Common myeloid progenitor, CD34-positive (primary cell): ENCODE measurements at regions not wholly inside any gene's neighbourhood (a gene's known extent, or its start where the extent isn't known, plus 50 kb on each side); places are given as distances from the start of the nearest gene placed in this dataset.

Experiments
- CTCF ChIA-PET: fragments of 350-600 bp; sonication (Branson Sonifier 250); formaldehyde crosslinking; loops from one replicate; lab custom pipeline; 2021; ENCODE audit warnings: antibody characterized with exemption; lab: Charles Lee
- POLR2A ChIA-PET: fragments of 350-600 bp; sonication (Branson Sonifier 250); formaldehyde crosslinking; loops from one replicate; lab custom pipeline; 2021; ENCODE audit warnings: antibody characterized with exemption; lab: Charles Lee
- DNase-seq, 3 donors: peaks; one replicate each; pipeline versions ENCODE4 v3.0.0 to v3.0.0-alpha.2; 2013
- H3K27ac ChIP-seq, 2 experiments: 1 replicate in 1 of 2; 2 replicates in 1 of 2; pipeline ENCODE4 v1.7.0; 2013; ENCODE audit warnings: inconsistent platforms in 2 of 2, low read length in 2 of 2, mild to moderate bottlenecking in 2 of 2, low read depth in 1 of 2, moderate library complexity in 1 of 2; ENCODE audit not compliant: severe bottlenecking in 2 of 2, insufficient read depth in 1 of 2, poor library complexity in 1 of 2
- H3K27me3 ChIP-seq, 5 experiments: replicated peaks in 2 of 5; 1 replicate in 3 of 5; 2 replicates in 2 of 5; pipeline versions ENCODE4 v1.6.1 to v1.7.0; 2013; ENCODE audit warnings: low read length in 4 of 5, mild to moderate bottlenecking in 2 of 5, moderate library complexity in 2 of 5, inconsistent platforms in 1 of 5; ENCODE audit not compliant: insufficient read depth in 5 of 5, control insufficient read depth in 4 of 5
- H3K36me3 ChIP-seq, 4 experiments: 1 replicate in 2 of 4; 2 replicates in 2 of 4; pipeline versions ENCODE4 v1.6.1 to v1.7.0; 2013; ENCODE audit warnings: low read length in 3 of 4, control low read depth in 1 of 4, mild to moderate bottlenecking in 1 of 4; ENCODE audit not compliant: control insufficient read depth in 4 of 4, insufficient read depth in 4 of 4
- H3K4me1 ChIP-seq, 4 experiments: 1 replicate in 3 of 4; 2 replicates in 1 of 4; pipeline versions ENCODE4 v1.6.1 to v1.7.1; 2013; ENCODE audit warnings: low read length in 3 of 4, mild to moderate bottlenecking in 3 of 4, control low read depth in 1 of 4, inconsistent platforms in 1 of 4, moderate library complexity in 1 of 4; ENCODE audit not compliant: control insufficient read depth in 4 of 4, insufficient read depth in 4 of 4; ENCODE audit errors: control extremely low read depth in 1 of 4
- H3K4me3 ChIP-seq, 7 experiments: 1 replicate in 4 of 7; 2 replicates in 3 of 7; pipeline versions ENCODE4 v1.5.1 to v1.7.0; 2013; ENCODE audit warnings: mild to moderate bottlenecking in 7 of 7, low read length in 6 of 7, moderate library complexity in 6 of 7, inconsistent platforms in 2 of 7, low read depth in 2 of 7, control low read depth in 1 of 7; ENCODE audit not compliant: insufficient read depth in 4 of 7, control insufficient read depth in 1 of 7; ENCODE audit errors: extremely low read depth in 1 of 7
- H3K9me3 ChIP-seq, 5 experiments: 1 replicate in 4 of 5; 2 replicates in 1 of 5; pipeline versions ENCODE4 v1.6.1 to v1.7.1; 2013; ENCODE audit warnings: low read length in 4 of 5, mild to moderate bottlenecking in 2 of 5, inconsistent platforms in 1 of 5, low read depth in 1 of 5, moderate library complexity in 1 of 5; ENCODE audit not compliant: control insufficient read depth in 4 of 5, insufficient read depth in 2 of 5; ENCODE audit errors: control extremely low read depth in 1 of 5
- whole genome bisulfite sequencing: methylation state at CpG from one replicate; pipeline ENCODE4 v1.1.5; 2013; ENCODE audit not compliant: insufficient coverage; 5-methylcytosine and 5-hydroxymethylcytosine counted together

GRCh38 chr4:62292911-62293310 is 1092.8 kb downstream of the ADGRL3 start:
- H3K9me3 ChIP-seq: peaks cover 0 to 2% (median 0%) of the 10 kb centered on the region in 5 experiments

GRCh38 chr4:62288808-62289541 is 1088.8 kb downstream of the ADGRL3 start:
- DNase-seq: no peak
- H3K27ac ChIP-seq: no peak overlapping the region
- H3K27me3 ChIP-seq: no peaks in the 10 kb centered on the region
- H3K36me3 ChIP-seq: no peaks in the 10 kb centered on the region
- H3K9me3 ChIP-seq: peaks cover 0 to 2% (median 0%) of the 10 kb centered on the region in 5 experiments
- H3K4me3 ChIP-seq: no peak overlapping the region
- ChIA-PET POLR2A (no interaction called here), CTCF (no interaction called here)
- no peaks in the 10 kb centered on the region for H3K4me1 ChIP-seq
- WGBS: 80% methylated on average over 1 of the region's 3 CpGs

More at GRCh38 chr4:62292911-62293310, 1092.8 kb downstream of the ADGRL3 start:
- CTCF ChIA-PET: no interaction called here
- Histone ChIP-seq H3K27me3 (no peaks in the 10 kb centered on the region), H3K4me3 (no peak overlapping the region), H3K27ac (no peak overlapping the region), H3K4me1 (no peaks in the 10 kb centered on the region), H3K36me3 (no peaks in the 10 kb centered on the region)
- no peak for DNase-seq
- POLR2A ChIA-PET: no interaction called here
- 98% methylated on average over 13 of the region's 14 CpGs for WGBS

- H3K4me3 ChIP-seq: no peak overlapping the region
- no peak overlapping the region for H3K27ac ChIP-seq
- no peak for DNase-seq
- ChIA-PET POLR2A (no interaction called here), CTCF (no interaction called here)
- H3K36me3 ChIP-seq: no peaks in the 10 kb centered on the region
- H3K27me3 ChIP-seq: no peaks in the 10 kb centered on the region
- H3K9me3 ChIP-seq: no peaks in the 10 kb centered on the region
- no CpG with 5 or more reads among the region's 2 CpGs for WGBS
- H3K4me1 ChIP-seq: no peaks in the 10 kb centered on the region
Observed at GRCh38 chr4:62285026-62285425, 1084.9 kb downstream of the ADGRL3 start.

GRCh38 chr4:62279689-62280088 is 1079.6 kb downstream of the ADGRL3 start:
- CTCF ChIA-PET: no interaction called here
- Histone ChIP-seq H3K27me3 (no peaks in the 10 kb centered on the region), H3K27ac (no peak overlapping the region), H3K36me3 (no peaks in the 10 kb centered on the region), H3K4me1 (no peaks in the 10 kb centered on the region), H3K9me3 (no peaks in the 10 kb centered on the region), H3K4me3 (no peak overlapping the region)
- POLR2A ChIA-PET: no interaction called here
- DNase-seq: no peak

GRCh38 chr4:62275470-62275869 is 1075.3 kb downstream of the ADGRL3 start:
- ChIA-PET CTCF (no interaction called here), POLR2A (no interaction called here)
- no peaks in the 10 kb centered on the region for H3K9me3 ChIP-seq
- peaks cover 0 to 17% (median 2%) of the 10 kb centered on the region in 4 experiments for H3K4me1 ChIP-seq
- no peaks in the 10 kb centered on the region for H3K27me3 ChIP-seq
- no peak overlapping the region for H3K27ac ChIP-seq
- no peaks in the 10 kb centered on the region for H3K36me3 ChIP-seq
- H3K4me3 ChIP-seq: no peak overlapping the region
- no peak for DNase-seq

- Histone ChIP-seq H3K9me3 (no peaks in the 10 kb centered on the region), H3K27me3 (no peaks in the 10 kb centered on the region), H3K4me3 (no peak overlapping the region), H3K4me1 (peaks cover 0 to 17% (median 2%) of the 10 kb centered on the region in 4 experiments), H3K27ac (no peak overlapping the region), H3K36me3 (no peaks in the 10 kb centered on the region)
- CTCF ChIA-PET: no interaction called here
- DNase-seq: no peak
- 100% methylated on average over 1 of the region's 1 CpG for WGBS
- POLR2A ChIA-PET: no interaction called here
Observed at GRCh38 chr4:62274782-62275181, 1074.7 kb downstream of the ADGRL3 start.

- ChIA-PET POLR2A (no interaction called here), CTCF (no interaction called here)
- Histone ChIP-seq H3K9me3 (no peaks in the 10 kb centered on the region), H3K36me3 (no peaks in the 10 kb centered on the region), H3K4me3 (no peak overlapping the region), H3K4me1 (peaks cover 0 to 17% (median 2%) of the 10 kb centered on the region in 4 experiments), H3K27ac (no peak overlapping the region), H3K27me3 (no peaks in the 10 kb centered on the region)
- 100% methylated on average over 3 of the region's 4 CpGs for WGBS
- no peak for DNase-seq
Observed at GRCh38 chr4:62271107-62271506, 1071.0 kb downstream of the ADGRL3 start.
